ENCODE measurements at regions not wholly inside any gene's neighbourhood (a gene's known extent, or its start where the extent isn't known, plus 50 kb on each side); places are given as distances from the start of the nearest gene placed in this dataset.
A peak's percentile ranks its signal among the peaks of the same experiment; 100 is the strongest.
"Not testable (repeated sequence)": the region's sequence is repeated elsewhere in the genome, so short reads cannot be mapped to it uniquely, and the experiment has no call there.

- DNase-seq (ENCODE audit: low read depth in 3 of 3, low spot score in 2 of 3) = no peak
Measured at GRCh38 chr18:9008709-9009635, 93.5 kb upstream of the NDUFV2 start.

- no peak for DNase-seq (ENCODE audit: low read depth in 3 of 3, low spot score in 2 of 3)
Measured at GRCh38 chr18:9009703-9010488, 92.6 kb upstream of the NDUFV2 start.

GRCh38 chr18:9011431-9011830 is 91.1 kb upstream of the NDUFV2 start:
- no peak for DNase-seq (ENCODE audit: low read depth in 3 of 3, low spot score in 2 of 3)

GRCh38 chr18:9013926-9014373 is 88.5 kb upstream of the NDUFV2 start:
- DNase-seq (ENCODE audit: low read depth in 3 of 3, low spot score in 2 of 3) = no peak

- no peak for DNase-seq (ENCODE audit: low read depth in 3 of 3, low spot score in 2 of 3)
Measured at GRCh38 chr18:9015689-9016088, 86.8 kb upstream of the NDUFV2 start.

- DNase-seq (ENCODE audit: low read depth in 3 of 3, low spot score in 2 of 3) = no peak
Measured at GRCh38 chr18:9016633-9017166, 85.8 kb upstream of the NDUFV2 start.

GRCh38 chr18:9017167-9017904 is 85.2 kb upstream of the NDUFV2 start:
- DNase-seq (ENCODE audit: low read depth in 3 of 3, low spot score in 2 of 3) = peak; percentile 12 to 29 (median 21)

- DNase-seq (ENCODE audit: low read depth in 3 of 3, low spot score in 2 of 3) = no peak
Measured at GRCh38 chr18:9017905-9018227, 84.6 kb upstream of the NDUFV2 start.

- no peak for DNase-seq (ENCODE audit: low read depth in 3 of 3, low spot score in 2 of 3)
Measured at GRCh38 chr18:9019135-9019534, 83.4 kb upstream of the NDUFV2 start.

GRCh38 chr18:9020221-9020620 is 82.3 kb upstream of the NDUFV2 start:
- DNase-seq (ENCODE audit: low read depth in 3 of 3, low spot score in 2 of 3) = no peak

GRCh38 chr18:9021458-9021857 is 81.0 kb upstream of the NDUFV2 start:
- no peak for DNase-seq (ENCODE audit: low read depth in 3 of 3, low spot score in 2 of 3)

- no peak for DNase-seq (ENCODE audit: low read depth in 3 of 3, low spot score in 2 of 3)
Measured at GRCh38 chr18:9022397-9023155, 79.9 kb upstream of the NDUFV2 start.

- not testable (repeated sequence) for DNase-seq (ENCODE audit: low read depth in 3 of 3, low spot score in 2 of 3)
Measured at GRCh38 chr18:9024031-9024646, 78.4 kb upstream of the NDUFV2 start.

GRCh38 chr18:9025091-9025838 is 77.2 kb upstream of the NDUFV2 start:
- no peak for DNase-seq (ENCODE audit: low read depth in 3 of 3, low spot score in 2 of 3)

- DNase-seq (ENCODE audit: low read depth in 3 of 3, low spot score in 2 of 3) = no peak
Measured at GRCh38 chr18:9029131-9029530, 73.4 kb upstream of the NDUFV2 start.

GRCh38 chr18:9032519-9032918 is 70.0 kb upstream of the NDUFV2 start:
- no peak for DNase-seq (ENCODE audit: low read depth in 3 of 3, low spot score in 2 of 3)

GRCh38 chr18:9038277-9038871 is 64.1 kb upstream of the NDUFV2 start:
- DNase-seq (ENCODE audit: low read depth in 3 of 3, low spot score in 2 of 3) = no peak

GRCh38 chr18:9039441-9040071 is 62.9 kb upstream of the NDUFV2 start:
- no peak for DNase-seq (ENCODE audit: low read depth in 3 of 3, low spot score in 2 of 3)
